GM12874 (cell line): ENCODE measurements at regions not wholly inside any gene's neighbourhood (a gene's known extent, or its start where the extent isn't known, plus 50 kb on each side); places are given as distances from the start of the nearest gene placed in this dataset.

ENCODE experiments used
- TF ChIP-seq, protein P1 (sequence below): IDR thresholded peaks from 2 replicates; pipeline ENCODE4 v1.5.1; 2011; ENCODE audit warnings: low read depth, mild to moderate bottlenecking, control low read depth, low read length, moderate library complexity; ENCODE audit not compliant: insufficient read depth

DNA sequence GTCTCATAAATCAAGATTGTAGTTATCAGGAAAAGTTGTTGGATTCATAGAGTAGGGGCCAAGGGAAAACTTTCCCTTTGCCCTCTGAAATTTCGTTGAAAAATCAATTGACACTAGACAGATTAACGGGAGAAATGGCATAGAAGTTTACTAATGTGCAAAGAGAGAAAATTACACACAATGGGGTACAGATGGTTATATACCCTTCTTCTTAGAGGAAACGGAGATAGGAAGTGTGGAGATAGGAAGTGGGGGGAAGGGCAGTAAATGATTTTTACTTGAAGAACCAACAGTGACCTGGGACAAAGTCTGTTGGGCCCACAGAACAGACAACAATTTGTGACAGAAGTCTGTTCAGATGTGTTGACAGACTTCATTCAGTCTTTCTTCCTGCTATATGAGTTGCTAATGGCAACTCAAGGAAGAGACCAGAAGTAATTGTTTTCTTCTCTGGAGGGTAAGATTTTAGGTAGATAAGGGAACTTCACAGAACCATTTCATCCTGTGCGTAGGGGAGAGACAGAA is 177.9 kb downstream of the C9orf152 start:
- TF ChIP-seq, protein P1, sequence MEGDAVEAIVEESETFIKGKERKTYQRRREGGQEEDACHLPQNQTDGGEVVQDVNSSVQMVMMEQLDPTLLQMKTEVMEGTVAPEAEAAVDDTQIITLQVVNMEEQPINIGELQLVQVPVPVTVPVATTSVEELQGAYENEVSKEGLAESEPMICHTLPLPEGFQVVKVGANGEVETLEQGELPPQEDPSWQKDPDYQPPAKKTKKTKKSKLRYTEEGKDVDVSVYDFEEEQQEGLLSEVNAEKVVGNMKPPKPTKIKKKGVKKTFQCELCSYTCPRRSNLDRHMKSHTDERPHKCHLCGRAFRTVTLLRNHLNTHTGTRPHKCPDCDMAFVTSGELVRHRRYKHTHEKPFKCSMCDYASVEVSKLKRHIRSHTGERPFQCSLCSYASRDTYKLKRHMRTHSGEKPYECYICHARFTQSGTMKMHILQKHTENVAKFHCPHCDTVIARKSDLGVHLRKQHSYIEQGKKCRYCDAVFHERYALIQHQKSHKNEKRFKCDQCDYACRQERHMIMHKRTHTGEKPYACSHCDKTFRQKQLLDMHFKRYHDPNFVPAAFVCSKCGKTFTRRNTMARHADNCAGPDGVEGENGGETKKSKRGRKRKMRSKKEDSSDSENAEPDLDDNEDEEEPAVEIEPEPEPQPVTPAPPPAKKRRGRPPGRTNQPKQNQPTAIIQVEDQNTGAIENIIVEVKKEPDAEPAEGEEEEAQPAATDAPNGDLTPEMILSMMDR, result no peak

DNA sequence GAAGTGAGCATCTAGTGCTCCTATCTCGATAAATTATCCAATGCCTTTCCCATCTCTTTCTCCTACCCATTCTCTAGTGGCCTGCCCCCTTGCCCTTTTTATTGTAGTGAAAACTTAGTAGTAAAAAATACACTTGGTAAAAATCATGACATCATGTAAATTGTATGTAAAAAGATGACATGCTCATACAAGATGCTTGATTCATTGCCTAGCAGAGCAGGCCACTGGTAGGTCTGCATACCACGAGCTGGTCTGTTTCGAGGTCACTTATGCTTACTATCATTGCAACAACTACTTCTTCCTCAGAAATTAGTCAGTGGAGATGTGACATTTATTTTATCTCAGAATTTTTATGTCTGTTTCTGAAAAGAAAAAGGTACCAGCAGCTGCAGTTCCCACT is 177.3 kb downstream of the C9orf152 start:
- TF ChIP-seq, protein P1, result no peak

DNA sequence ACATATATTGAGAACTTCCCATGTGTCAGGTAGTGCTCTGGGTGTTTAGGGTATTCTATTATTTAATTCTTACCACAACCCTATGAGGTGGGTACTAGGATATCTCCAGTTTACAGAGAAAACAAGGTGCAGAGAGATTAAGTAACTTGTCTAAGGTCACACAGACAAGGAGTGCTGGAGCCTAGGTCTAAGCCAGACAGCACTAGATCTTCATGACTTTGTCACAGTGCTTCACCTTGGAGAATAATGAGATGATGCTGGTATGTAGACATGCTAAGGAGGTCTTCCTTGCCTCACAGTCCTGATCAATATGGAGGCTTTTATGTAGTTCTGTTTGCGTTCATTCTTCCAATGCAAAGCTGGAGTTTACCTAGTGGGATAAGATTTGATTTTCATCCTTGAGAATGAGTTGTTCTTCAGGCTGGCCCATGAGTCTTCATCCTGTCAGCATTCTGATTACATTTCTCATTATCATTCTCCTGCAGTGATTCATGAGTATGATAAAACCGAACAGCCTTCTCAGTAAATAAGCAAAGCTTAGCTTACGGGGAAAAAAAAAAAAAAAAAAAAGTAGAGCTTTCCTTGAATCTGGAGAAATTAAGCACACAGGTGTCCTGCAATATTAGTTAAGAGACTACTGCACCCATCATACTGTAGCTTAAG is 176.3 kb downstream of the C9orf152 start:
- TF ChIP-seq, protein P1, result no peak

DNA sequence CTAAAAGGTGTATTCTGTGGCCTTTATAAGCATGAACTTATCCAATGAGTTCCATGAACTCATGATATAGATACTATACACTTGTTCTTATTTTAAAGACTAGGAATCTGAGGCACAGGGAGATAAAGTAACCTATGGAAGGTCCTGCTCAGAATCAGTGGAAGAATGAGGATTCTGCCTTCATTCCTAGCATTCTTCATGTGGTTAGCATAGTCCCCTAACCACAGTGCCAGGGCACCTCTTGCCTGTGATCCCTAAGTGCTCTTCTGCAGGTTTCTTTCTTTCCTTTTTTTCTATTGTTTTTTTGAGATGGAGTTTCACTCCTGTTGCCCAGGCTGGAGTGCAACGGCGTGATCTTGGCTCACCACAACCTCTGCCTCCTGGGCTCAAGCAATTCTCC is 174.1 kb downstream of the C9orf152 start:
- TF ChIP-seq, protein P1, result no peak

DNA sequence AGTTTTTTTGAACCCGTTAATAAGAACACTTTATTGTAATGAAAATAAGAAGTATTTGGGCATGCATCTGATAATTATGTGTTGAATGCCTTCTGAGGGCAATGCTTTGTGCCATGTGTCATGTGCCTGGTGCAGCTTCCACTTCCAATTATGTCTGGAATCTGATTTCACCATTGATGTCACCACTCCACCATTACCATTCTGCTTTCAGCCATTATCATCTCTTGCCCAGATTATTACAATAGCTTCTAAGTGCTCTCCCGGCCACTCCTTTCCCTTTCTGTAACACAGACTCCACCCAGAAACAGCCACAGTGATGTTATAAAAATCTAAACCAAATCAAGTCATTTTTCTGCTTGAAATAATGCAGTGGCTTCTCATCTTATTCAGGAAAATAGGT is 171.7 kb downstream of the C9orf152 start:
- TF ChIP-seq, protein P1, result no peak

DNA sequence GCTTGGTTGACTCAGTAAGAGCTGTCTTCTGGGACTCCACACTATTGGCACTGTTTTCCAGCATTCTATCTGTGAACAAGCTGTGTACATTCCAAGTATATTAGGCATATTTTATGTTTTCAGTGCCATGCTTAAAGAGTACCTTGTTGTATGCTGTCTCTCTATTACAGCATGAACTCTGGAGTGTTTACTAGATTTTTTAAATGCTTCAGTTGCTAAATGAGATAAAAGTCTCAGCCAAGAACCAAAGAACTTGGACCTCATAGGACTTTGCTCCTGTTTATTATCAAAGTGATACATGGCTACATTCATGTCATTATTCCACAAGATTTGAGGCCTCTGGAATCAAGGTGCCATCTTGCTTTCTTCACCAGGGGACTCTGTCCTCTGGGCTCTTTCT is 167.2 kb downstream of the C9orf152 start:
- TF ChIP-seq, protein P1, result no peak

DNA sequence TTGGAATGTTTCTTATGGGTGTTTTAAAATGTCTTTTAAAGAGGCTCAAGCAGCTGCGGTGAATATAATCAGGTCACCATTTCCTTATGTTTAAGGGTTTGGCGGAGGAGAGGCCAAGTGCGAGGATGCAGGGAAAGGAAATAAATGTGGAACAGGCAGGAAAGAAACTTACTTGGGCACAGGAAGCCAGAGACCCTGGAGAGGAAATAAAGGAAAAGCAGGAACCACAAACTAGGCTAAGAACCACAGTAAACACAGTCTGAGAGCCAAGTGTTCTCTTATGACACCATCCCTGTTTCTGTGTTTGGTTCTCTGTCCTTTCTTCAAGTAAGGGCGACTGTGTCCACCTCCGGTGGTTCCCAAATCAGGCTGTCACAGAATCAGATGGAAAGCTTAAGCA is 166.5 kb downstream of the C9orf152 start:
- TF ChIP-seq, protein P1, result no peak
